IMR-90 (cell line): ENCODE measurements at regions not wholly inside any gene's neighbourhood (a gene's known extent, or its start where the extent isn't known, plus 50 kb on each side); places are given as distances from the start of the nearest gene placed in this dataset.

Experiments
- CTCF ChIP-seq: conservative IDR thresholded peaks from 2 replicates; pipeline ENCODE4 v1.5.1; 2012; ENCODE audit warnings: mild to moderate bottlenecking, low read depth, low read length, improper control_type of control experiment
- MAZ ChIP-seq: IDR thresholded peaks from 2 replicates; pipeline ENCODE4 v1.6.1; 2012; ENCODE audit warnings: low read depth, mild to moderate bottlenecking, low read length, improper control_type of control experiment, moderate library complexity, borderline replicate concordance
- POLR2A ChIP-seq: IDR thresholded peaks from 2 replicates; pipeline ENCODE4 v1.6.1; 2012; ENCODE audit warnings: mild to moderate bottlenecking, low read depth, low read length
- RAD21 ChIP-seq: IDR thresholded peaks from 2 replicates; pipeline ENCODE4 v1.6.1; 2012; ENCODE audit warnings: low read length, improper control_type of control experiment
- RFX5 ChIP-seq: IDR thresholded peaks from 2 replicates; pipeline ENCODE4 v1.8.0; 2012; ENCODE audit warnings: low read depth, mild to moderate bottlenecking, low read length, moderate library complexity

DNA sequence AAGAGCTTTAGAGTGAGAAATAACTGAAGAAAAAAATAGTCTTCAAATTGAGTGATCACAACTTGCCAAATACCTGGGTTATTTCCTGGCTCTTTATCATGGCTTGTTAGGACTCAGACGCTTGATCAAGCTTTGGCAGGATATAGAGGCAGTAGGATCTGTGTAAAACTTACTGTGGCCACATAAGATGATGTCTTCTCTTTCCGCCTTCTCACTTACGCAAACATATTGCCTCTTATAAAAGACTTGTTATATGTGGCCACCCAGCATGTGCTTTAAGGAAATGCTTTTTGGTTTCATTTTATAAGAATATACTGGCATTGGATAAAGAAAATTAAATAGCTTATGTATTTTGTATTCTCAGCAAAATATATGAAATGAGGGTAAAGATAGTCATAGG is 101.8 kb upstream of the AKIRIN2 start:
- TF ChIP-seq POLR2A: no peak
- TF ChIP-seq RAD21: no peak
- TF ChIP-seq RFX5: no peak
- no peak for TF ChIP-seq CTCF
- no peak for TF ChIP-seq MAZ
